K562 (cell line): ENCODE measurements at regions not wholly inside any gene's neighbourhood (a gene's known extent, or its start where the extent isn't known, plus 50 kb on each side); places are given as distances from the start of the nearest gene placed in this dataset.
A peak's percentile ranks its signal among the peaks of the same experiment; 100 is the strongest.

ENCODE experiments used
- BCL6 ChIP-seq: fragments of 250-450 bp; sonication (Bioruptor Pico); IDR thresholded peaks from 2 replicates; pipeline ENCODE4 v1.4.0; 2020
- CBFA2T2 ChIP-seq: fragments of 450-650 bp; conservative IDR thresholded peaks from 2 replicates; pipeline ENCODE4 v1.6.1; 2017; ENCODE audit warnings: mild to moderate bottlenecking
- CCNT2 ChIP-seq: IDR thresholded peaks from 2 replicates; pipeline ENCODE4 v1.6.1; 2011; ENCODE audit warnings: borderline replicate concordance, low read depth, mild to moderate bottlenecking, moderate library complexity, mixed read lengths, low read length; ENCODE audit not compliant: insufficient read length; ENCODE audit errors: extremely low read depth
- CREB1 ChIP-seq, 2 experiments: sonication (generic) in 1 of 2; formaldehyde crosslinking in 1 of 2; IDR thresholded peaks; 2 replicates each; pipeline versions ENCODE4 v1.6.1 to v1.8.0; 2012 to 2022; ENCODE audit warnings: inconsistent platforms in 1 of 2, mild to moderate bottlenecking in 1 of 2, missing genetic modification reagents in 1 of 2, moderate library complexity in 1 of 2
- CREM ChIP-seq: IDR thresholded peaks from 2 replicates; pipeline ENCODE4 v1.6.1; 2014; ENCODE audit warnings: antibody characterized with exemption, low read depth
- CTBP1 ChIP-seq: fragments of 450-650 bp; IDR thresholded peaks from 2 replicates; pipeline ENCODE4 v1.6.1; 2016; ENCODE audit warnings: borderline replicate concordance
- ETV1 ChIP-seq: fragments of 450-650 bp; conservative IDR thresholded peaks from 2 replicates; pipeline ENCODE4 v1.6.1; 2016; ENCODE audit warnings: missing genetic modification characterization, control low read depth, low read depth, missing compliant biosample characterization
- ETV5 ChIP-seq: sonication (generic); formaldehyde crosslinking; IDR thresholded peaks from 2 replicates; pipeline ENCODE4 v1.4.0; 2020; ENCODE audit warnings: low read depth, mild to moderate bottlenecking, missing genetic modification reagents
- GABPA ChIP-seq: fragments of 200-800 bp; sonication (Bioruptor generic); conservative IDR thresholded peaks from 2 replicates; pipeline ENCODE4 v1.6.1; 2016; ENCODE audit warnings: low read depth, missing genetic modification characterization, missing compliant biosample characterization
- GABPB1 ChIP-seq: sonication (generic); formaldehyde crosslinking; IDR thresholded peaks from 2 replicates; pipeline ENCODE4 v1.8.0; 2022; ENCODE audit warnings: mild to moderate bottlenecking, missing genetic modification reagents
- MEIS2 ChIP-seq: fragments of 450-650 bp; IDR thresholded peaks from 2 replicates; pipeline ENCODE4 v1.6.1; 2014; ENCODE audit warnings: mild to moderate bottlenecking; ENCODE audit not compliant: partially characterized antibody
- MYBL2 ChIP-seq, 2 experiments: fragments of 450-650 bp in 1 of 2; sonication (generic) in 1 of 2; formaldehyde crosslinking in 1 of 2; IDR thresholded peaks; 2 replicates each; pipeline versions ENCODE4 v1.6.1 to v1.8.1; 2017 to 2022; ENCODE audit warnings: borderline replicate concordance in 1 of 2, inconsistent platforms in 1 of 2, low read depth in 1 of 2, mild to moderate bottlenecking in 1 of 2, missing genetic modification reagents in 1 of 2, moderate library complexity in 1 of 2
- NBN ChIP-seq: fragments of 450-650 bp; IDR thresholded peaks from 2 replicates; pipeline ENCODE4 v1.6.1; 2016; ENCODE audit warnings: low read depth, mild to moderate bottlenecking
- NR2C2 ChIP-seq, 2 experiments: fragments of 200-800 bp in 1 of 2; sonication (Bioruptor generic) in 1 of 2; sonication (generic) in 1 of 2; formaldehyde crosslinking in 1 of 2; IDR thresholded peaks; 2 replicates each; pipeline versions ENCODE4 v1.6.1 to v1.8.0; 2016 to 2022; ENCODE audit warnings: mild to moderate bottlenecking in 1 of 2, missing compliant biosample characterization in 1 of 2, missing genetic modification characterization in 1 of 2, missing genetic modification reagents in 1 of 2
- SMARCA4 ChIP-seq: fragments of 450-650 bp; IDR thresholded peaks from 2 replicates; pipeline ENCODE4 v1.6.1; 2016
- SNRNP70 ChIP-seq: fragments of 200-400 bp; formaldehyde crosslinking; optimal IDR thresholded peaks from 2 replicates; pipeline ENCODE3; 2017; ENCODE audit warnings: low read depth, low read length
- TRIM24 ChIP-seq, 2 experiments: fragments of 450-650 bp; IDR thresholded peaks; 2 replicates each; pipeline ENCODE4 v1.6.1; 2016
- ZNF175 ChIP-seq: fragments of 200-800 bp; sonication (Bioruptor generic); IDR thresholded peaks from 2 replicates; pipeline ENCODE4 v1.6.1; 2016; ENCODE audit warnings: low read depth, mild to moderate bottlenecking, missing genetic modification characterization, missing compliant biosample characterization
- ZNF584 ChIP-seq: fragments of 200-800 bp; sonication (Bioruptor generic); IDR thresholded peaks from 2 replicates; pipeline ENCODE4 v1.6.1; 2016; ENCODE audit warnings: low read depth, mild to moderate bottlenecking, missing genetic modification characterization, missing compliant biosample characterization
- ZNF778 ChIP-seq: fragments of 450-650 bp; formaldehyde crosslinking; IDR thresholded peaks from 2 replicates; pipeline ENCODE4 v1.4.0; 2020; ENCODE audit warnings: mild to moderate bottlenecking, moderate library complexity
- TF ChIP-seq, protein P1 (sequence below), 2 experiments: fragments of 450-650 bp; IDR thresholded peaks; 2 replicates each; pipeline ENCODE4 v1.6.1; 2016
- TF ChIP-seq, protein P2 (sequence below): IDR thresholded peaks from 2 replicates; pipeline ENCODE4 v1.6.1; 2014; ENCODE audit warnings: antibody characterized with exemption
- TF ChIP-seq, protein P3 (sequence below): sonication (generic); formaldehyde crosslinking; IDR thresholded peaks from 2 replicates; pipeline ENCODE4 v1.8.1; 2023; ENCODE audit warnings: mild to moderate bottlenecking, missing genetic modification reagents

DNA sequence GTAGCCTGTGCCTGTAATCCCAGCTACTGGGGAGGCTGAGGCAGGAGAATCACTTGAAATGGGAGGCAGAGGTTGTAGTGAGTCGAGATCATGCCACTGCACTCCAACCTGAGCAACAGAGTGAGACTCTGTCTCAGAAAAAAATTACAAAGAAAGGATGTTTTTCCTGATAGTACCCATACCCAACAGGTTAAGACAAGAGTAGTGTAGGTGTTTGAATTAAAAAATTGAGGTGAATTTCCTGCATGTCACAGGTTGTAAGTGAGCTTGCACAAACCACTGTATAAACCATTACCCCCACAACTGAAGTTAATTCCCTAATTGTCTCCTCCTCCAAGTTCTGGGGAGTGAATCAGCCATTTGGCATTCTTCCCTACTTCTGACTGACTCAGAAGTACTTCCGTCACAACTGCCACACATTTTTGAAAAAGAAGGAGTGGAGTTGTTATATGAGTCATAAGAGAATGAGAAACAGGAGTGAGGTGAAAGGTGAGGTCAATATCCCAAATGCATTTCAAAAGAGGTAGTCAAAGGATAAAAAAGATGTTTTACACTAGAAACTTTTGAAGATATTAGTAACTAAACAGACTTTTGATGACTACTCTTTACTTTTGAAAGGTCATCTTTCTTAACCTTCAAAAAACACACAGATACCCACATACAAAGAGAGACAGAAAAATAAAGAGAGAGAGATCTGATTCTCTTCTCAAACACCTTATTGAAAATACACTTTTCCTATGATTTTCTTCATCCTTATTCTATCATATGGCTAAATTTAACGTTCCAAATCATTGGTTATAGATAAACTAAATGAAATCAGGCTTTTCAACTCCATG is 134.5 kb downstream of the BTC start (continued):
- no peak for TF ChIP-seq ZNF778 (CRISPR knock-in tag)
- peak; percentile 48; the same call in 1 of the 2 replicates for TF ChIP-seq CTBP1
- peak; percentile 62 for TF ChIP-seq CREM
- TF ChIP-seq ETV1 (tag) = peak; percentile 66
- TF ChIP-seq TRIM24 (IDR thresholded peaks at IDR 0.05) = peak; percentile 49 to 74; a peak in 3 of 4 replicates
- TF ChIP-seq, protein P1, sequence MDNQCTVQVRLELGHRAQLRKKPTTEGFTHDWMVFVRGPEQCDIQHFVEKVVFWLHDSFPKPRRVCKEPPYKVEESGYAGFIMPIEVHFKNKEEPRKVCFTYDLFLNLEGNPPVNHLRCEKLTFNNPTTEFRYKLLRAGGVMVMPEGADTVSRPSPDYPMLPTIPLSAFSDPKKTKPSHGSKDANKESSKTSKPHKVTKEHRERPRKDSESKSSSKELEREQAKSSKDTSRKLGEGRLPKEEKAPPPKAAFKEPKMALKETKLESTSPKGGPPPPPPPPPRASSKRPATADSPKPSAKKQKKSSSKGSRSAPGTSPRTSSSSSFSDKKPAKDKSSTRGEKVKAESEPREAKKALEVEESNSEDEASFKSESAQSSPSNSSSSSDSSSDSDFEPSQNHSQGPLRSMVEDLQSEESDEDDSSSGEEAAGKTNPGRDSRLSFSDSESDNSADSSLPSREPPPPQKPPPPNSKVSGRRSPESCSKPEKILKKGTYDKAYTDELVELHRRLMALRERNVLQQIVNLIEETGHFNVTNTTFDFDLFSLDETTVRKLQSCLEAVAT (IDR thresholded peaks at IDR 0.05) = no peak
- peak; percentile 94 for TF ChIP-seq MYBL2 (IDR thresholded peaks at IDR 0.05; ENCODE audit: low read depth)
- no peak; the same call in 1 of the 2 replicates for TF ChIP-seq MYBL2 (CRISPR knock-in tag; IDR thresholded peaks at IDR 0.05; ENCODE audit: borderline replicate concordance)
- TF ChIP-seq NR2C2 (CRISPR knock-in tag; IDR thresholded peaks at IDR 0.05) = no peak
- peak; percentile 88 for TF ChIP-seq NR2C2 (tag; IDR thresholded peaks at IDR 0.05)
- TF ChIP-seq, protein P2, sequence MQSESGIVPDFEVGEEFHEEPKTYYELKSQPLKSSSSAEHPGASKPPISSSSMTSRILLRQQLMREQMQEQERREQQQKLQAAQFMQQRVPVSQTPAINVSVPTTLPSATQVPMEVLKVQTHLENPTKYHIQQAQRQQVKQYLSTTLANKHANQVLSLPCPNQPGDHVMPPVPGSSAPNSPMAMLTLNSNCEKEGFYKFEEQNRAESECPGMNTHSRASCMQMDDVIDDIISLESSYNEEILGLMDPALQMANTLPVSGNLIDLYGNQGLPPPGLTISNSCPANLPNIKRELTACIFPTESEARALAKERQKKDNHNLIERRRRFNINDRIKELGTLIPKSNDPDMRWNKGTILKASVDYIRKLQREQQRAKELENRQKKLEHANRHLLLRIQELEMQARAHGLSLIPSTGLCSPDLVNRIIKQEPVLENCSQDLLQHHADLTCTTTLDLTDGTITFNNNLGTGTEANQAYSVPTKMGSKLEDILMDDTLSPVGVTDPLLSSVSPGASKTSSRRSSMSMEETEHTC = no peak
- peak; percentile 53; the same call in 1 of the 2 replicates for TF ChIP-seq NBN
- peak; percentile 23 for TF ChIP-seq CCNT2
- 0 out of 2 replicates have a peak, but pooled peaks have one; percentile 45 for TF ChIP-seq ETV5 (CRISPR knock-in tag)
- no peak for TF ChIP-seq SNRNP70
- 0 out of 2 replicates have a peak, but pooled peaks have one; percentile 39 for TF ChIP-seq ZNF584 (CRISPR knock-in tag)
- TF ChIP-seq CREB1 (IDR thresholded peaks at IDR 0.05) = 0 out of 2 replicates have a peak, but pooled peaks have one; percentile 24
- 0 out of 2 replicates have a peak, but pooled peaks have one; percentile 21 for TF ChIP-seq CREB1 (CRISPR knock-in tag; IDR thresholded peaks at IDR 0.05)
- no peak; the same call in 1 of the 2 replicates for TF ChIP-seq CBFA2T2
- TF ChIP-seq GABPB1 = peak; percentile 29; the same call in 1 of the 2 replicates
- peak; percentile 56 for TF ChIP-seq GABPA (tag)
- TF ChIP-seq BCL6 (CRISPR knock-in tag) = no peak
- TF ChIP-seq SMARCA4 = peak; percentile 76; the same call in 1 of the 2 replicates
- peak; percentile 43 for TF ChIP-seq MEIS2
- TF ChIP-seq, protein P3, sequence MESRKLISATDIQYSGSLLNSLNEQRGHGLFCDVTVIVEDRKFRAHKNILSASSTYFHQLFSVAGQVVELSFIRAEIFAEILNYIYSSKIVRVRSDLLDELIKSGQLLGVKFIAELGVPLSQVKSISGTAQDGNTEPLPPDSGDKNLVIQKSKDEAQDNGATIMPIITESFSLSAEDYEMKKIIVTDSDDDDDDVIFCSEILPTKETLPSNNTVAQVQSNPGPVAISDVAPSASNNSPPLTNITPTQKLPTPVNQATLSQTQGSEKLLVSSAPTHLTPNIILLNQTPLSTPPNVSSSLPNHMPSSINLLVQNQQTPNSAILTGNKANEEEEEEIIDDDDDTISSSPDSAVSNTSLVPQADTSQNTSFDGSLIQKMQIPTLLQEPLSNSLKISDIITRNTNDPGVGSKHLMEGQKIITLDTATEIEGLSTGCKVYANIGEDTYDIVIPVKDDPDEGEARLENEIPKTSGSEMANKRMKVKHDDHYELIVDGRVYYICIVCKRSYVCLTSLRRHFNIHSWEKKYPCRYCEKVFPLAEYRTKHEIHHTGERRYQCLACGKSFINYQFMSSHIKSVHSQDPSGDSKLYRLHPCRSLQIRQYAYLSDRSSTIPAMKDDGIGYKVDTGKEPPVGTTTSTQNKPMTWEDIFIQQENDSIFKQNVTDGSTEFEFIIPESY (CRISPR knock-in tag) = no peak
- 0 out of 2 replicates have a peak, but pooled peaks have one; percentile 36 for TF ChIP-seq ZNF175 (CRISPR knock-in tag)
